SKM-1 (cell line): ENCODE measurements at regions not wholly inside any gene's neighbourhood (a gene's known extent, or its start where the extent isn't known, plus 50 kb on each side); places are given as distances from the start of the nearest gene placed in this dataset.
A peak's percentile ranks its signal among the peaks of the same experiment; 100 is the strongest.
"Not testable (repeated sequence)": the region's sequence is repeated elsewhere in the genome, so short reads cannot be mapped to it uniquely, and the experiment has no call there.

Source experiments
- DNase-seq: peaks from one replicate; lab custom pipeline; 2025; ENCODE audit not compliant: unreplicated experiment; lab: John Stamatoyannopoulos, UW

DNA sequence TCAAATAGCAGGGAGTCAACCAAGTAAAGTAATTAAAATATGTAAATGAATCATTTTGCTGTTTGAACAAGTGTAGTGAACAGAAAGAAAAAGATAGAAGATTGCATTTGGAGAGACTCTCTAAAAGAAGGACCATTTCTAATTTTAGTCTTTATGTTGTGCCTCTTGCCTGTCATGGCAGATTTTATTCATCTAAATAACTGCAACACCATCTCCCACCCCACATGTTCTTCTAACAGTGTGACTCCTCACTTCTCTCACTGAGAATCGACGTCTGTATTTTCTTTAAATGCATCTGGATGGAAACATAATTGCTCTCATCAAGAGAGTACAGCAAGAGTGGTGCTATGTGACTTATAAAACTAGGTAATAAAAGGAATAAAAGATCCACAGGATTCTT, 439.9 kb upstream of the GBE1 start:
- no peak for DNase-seq

DNA sequence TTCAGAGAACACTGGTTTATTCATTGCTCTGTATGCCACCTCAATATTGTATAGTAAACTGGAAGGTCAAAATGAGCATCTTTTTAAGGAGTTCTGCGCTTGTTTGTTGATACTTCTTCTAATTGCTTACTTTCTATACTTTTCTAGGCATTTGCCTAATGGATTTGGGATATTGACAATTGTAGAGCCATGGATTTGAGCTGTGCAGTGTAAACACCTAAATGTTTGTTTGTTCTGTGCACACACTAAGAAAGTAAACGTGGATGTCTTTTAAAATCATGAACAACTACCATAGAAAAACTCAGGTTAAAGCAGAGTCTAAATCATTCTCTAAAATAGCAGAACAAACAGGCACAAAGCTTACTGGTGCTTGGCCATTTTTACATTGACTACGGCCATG, 436.6 kb upstream of the GBE1 start:
- no peak for DNase-seq

DNA sequence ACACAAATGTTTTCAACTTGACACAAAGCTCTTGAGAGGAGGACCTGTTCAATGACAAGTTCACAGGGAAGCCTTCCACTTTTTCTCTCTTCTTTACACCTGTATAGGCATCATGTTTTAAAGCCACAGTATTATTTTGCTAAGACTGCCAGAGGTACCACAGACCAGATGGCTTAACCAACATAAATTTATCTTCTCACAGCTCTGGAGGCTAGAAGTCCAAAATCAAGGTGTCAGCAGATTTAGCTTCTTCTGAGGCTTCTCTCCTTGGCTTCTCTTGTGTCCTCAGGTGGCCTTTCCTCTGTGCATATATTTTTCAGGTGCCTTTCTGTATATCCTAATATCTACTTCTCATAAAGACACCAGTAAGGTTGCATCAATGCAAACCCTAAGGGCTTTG, 435.2 kb upstream of the GBE1 start:
- DNase-seq = no peak

GRCh38 chr3:82194870-82195269, 433.4 kb upstream of the GBE1 start:
- no peak for DNase-seq

DNA sequence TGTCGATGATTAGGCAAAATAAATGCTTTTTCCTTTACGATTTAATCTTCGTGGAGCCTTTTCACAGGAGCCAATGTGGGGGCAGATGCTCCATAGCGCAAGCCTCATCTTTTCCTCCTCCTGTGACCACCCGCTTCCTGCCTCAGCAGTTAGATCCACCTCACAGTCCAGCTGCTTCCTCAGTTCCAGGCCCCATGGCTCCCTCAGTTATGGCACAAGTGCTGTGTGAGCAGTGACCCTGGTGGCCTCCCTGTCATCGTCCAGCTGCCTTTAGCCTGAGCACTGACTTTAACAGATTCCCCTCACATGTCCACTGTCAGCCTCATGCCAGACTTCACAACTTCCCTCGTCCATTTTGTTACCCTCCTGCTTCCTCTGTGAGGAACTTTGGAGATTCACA, 424.6 kb upstream of the GBE1 start:
- DNase-seq = no peak

DNA sequence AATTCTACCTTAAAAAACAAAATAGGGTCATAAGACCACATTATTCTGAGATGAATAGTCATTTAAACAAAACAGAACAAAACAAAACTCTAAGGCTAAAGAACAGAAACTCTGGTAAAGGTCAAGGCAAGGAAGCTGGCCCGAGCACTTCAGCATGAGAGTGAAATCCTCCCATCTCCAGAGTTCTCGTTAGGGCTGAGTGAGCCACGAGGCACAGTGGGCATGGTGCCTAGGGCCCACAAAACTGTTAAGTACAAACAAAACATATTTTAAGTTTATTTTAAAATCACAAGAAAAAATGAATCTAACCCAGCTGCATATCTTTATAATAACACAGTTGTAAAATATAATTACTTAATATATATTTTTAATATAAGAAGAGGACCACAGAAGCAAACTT, 417.8 kb upstream of the GBE1 start:
- DNase-seq = no peak

GRCh38 chr3:82178291-82178690, 416.8 kb upstream of the GBE1 start:
- no peak for DNase-seq

- no peak for DNase-seq
Measured at GRCh38 chr3:82177774-82178173, 416.3 kb upstream of the GBE1 start.

DNA sequence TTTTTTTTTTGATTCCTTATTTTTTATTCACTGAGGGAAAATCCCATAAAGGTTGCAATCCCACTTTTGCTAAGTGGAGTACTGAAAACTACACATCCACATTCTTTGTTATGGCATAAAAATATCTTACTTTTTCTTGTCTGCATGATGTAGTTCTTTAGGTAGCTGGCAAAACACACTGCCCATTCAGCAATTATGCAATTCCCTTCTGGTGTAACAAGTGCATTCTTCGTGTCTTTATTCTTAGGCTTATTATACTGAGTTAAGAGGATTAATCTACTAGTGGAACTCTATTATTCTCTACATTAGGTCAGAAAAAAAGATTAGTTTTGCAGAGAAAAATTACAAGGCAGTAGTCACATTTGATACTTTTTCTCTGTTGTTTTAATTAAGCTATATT, 403.8 kb upstream of the GBE1 start:
- no peak for DNase-seq

GRCh38 chr3:82163907-82164520, 402.6 kb upstream of the GBE1 start:
- DNase-seq = no peak

DNA sequence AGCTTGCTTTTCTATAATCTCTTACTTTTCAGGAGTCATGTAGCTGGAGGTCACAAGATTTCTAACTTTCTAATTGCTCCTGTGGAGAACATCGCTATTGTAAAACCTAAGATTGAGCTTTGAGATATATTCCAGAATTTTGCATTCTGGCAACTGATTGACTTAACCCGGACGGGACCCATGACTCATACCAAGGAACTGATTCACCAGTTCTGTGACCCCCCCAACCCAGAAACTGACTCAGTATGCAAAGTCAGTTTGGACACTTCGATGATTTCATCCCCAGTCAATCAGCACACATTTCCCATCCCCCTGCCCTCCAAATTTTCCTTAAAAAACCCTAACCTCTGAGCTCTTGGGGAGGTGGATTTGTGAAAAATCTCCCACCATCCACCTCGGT, 396.5 kb upstream of the GBE1 start:
- no peak for DNase-seq

- not testable (repeated sequence) for DNase-seq
Measured at GRCh38 chr3:82153892-82154291, 392.4 kb upstream of the GBE1 start.

DNA sequence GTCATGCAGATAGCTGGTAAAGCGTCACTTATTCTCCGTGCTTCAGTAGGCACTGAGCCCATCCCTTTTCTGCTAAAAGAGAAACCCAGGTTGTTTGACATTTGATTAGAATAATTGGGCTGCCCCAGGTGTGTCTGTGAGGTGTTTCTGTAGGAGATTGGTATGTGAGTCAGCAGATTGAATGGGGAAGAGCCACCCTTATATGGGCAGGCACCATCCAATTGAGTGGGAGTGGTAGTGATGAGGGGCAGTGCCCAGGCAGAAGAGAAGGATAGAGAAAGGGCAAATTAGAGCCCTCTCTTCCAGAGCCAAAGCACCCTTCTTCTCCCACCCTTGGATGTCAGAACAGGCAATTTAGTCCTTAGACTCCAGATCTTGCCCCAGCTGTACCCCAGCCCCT, 384.3 kb upstream of the GBE1 start:
- DNase-seq = no peak

DNA sequence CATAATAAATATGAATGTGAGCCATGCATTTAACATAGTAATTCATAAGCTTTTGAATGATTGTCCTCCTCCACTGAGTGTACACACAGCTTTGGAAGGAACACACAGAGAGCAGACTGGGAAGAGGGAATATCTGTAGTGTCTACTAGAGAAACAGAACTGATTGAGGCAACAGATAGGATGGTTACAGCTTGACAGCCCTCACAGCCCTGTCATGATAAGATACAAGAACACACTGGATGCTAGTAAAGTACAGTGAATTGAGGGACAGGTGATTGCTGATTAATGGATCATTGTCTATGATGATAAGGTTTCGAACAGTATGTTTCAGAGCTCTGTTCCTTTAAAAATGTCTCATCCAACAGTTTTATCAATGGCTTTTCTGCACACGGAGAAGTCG, 383.4 kb upstream of the GBE1 start:
- no peak for DNase-seq

GRCh38 chr3:82143661-82144412, 382.4 kb upstream of the GBE1 start:
- DNase-seq = no peak

DNA sequence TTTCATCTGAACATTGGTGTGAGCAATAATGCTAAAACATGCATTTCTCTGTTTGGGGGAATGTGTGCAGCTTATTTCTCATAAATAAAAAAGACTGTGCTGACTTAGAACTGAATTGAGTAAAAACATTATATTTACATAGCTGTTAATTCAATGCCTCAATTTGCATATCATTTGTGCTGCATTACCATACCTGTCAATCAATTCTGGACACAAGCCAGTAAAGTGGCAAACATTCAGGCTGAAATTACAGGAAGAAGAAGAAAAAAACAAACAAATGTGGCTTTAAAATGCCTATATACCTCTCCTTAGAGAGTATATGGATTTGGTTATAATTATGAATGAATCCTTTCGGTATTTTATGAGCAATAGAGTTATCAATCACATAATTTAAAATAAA, 380.1 kb upstream of the GBE1 start:
- DNase-seq = no peak

DNA sequence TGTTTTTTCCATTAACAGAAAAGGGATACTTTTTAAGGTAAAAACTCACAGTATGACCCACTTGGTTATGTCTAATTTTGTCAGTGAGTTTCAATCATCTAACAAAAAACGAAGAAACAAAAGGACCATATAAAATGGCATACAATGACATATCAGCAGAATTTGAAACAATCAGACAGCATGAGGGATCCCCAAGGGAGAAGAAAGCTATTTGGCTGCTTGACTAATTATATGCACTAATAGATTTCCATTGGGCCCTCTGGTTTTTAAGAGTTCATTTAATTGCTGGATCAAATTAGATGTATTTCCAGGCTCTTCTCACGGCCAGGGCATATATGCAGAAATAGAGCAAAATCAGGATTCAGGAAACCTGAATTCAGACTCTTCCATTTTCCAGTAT, 376.4 kb upstream of the GBE1 start:
- no peak for DNase-seq

DNA sequence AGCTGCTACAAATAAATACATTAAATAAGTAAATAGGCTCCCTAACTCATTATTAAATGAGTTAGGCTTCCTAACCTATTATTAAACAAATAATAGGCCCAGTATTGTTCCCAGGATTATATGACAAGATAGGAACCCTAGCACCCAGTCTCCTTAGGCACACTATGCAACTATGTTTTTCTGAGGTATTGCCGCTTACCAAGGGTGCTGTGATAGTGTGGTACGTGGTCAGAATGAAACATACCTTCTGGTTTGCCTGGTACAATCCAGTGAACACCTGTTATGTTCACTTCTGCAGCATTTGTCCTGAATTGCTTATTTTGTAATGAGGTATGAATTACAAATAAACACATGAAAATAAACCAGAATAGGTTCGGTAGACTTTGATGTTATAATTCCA, 375.6 kb upstream of the GBE1 start:
- DNase-seq = no peak

GRCh38 chr3:82133070-82133606, 371.7 kb upstream of the GBE1 start:
- DNase-seq = peak; percentile 17

GRCh38 chr3:82132210-82133069, 371.0 kb upstream of the GBE1 start:
- DNase-seq = no peak

GRCh38 chr3:82130046-82130445, 368.6 kb upstream of the GBE1 start:
- peak; percentile 86 for DNase-seq
